HEK293 (cell line): ENCODE measurements at regions not wholly inside any gene's neighbourhood (a gene's known extent, or its start where the extent isn't known, plus 50 kb on each side); places are given as distances from the start of the nearest gene placed in this dataset.
A peak's percentile ranks its signal among the peaks of the same experiment; 100 is the strongest.

Experiments used
- CTCF ChIA-PET: fragments of 350-600 bp; formaldehyde crosslinking; extraction: SDS; loops from one replicate; lab custom pipeline; 2021; ENCODE audit warnings: antibody characterized with exemption; lab: Yijun Ruan, JAX
- POLR2A ChIA-PET: fragments of 300-600 bp; formaldehyde crosslinking; extraction: SDS; loops from one replicate; lab custom pipeline; 2020; ENCODE audit warnings: antibody characterized with exemption, inconsistent platforms; lab: Yijun Ruan, JAX
- H3K27ac ChIP-seq: fragments of 200-500 bp; sonication (Bioruptor generic); 2 replicates; pipeline ENCODE4 v1.5.1; 2014; ENCODE audit warnings: low read depth, low read length, control low read depth, inconsistent platforms; ENCODE audit errors: extremely low read depth
- H3K36me3 ChIP-seq, 2 experiments: fragments of 200-500 bp in 1 of 2; sonication (Bioruptor generic) in 1 of 2; 1 replicate in 1 of 2; 2 replicates in 1 of 2; pipeline ENCODE4 v1.5.1; 2014 to 2017; ENCODE audit warnings: inconsistent platforms in 2 of 2, low read length in 2 of 2; ENCODE audit not compliant: control insufficient read depth in 2 of 2, insufficient read depth in 1 of 2
- H3K4me1 ChIP-seq: fragments of 200-500 bp; sonication (Bioruptor generic); 2 replicates; pipeline ENCODE4 v1.5.1; 2014; ENCODE audit warnings: mild to moderate bottlenecking, low read length, inconsistent platforms; ENCODE audit not compliant: control insufficient read depth, insufficient read depth
- H3K4me3 ChIP-seq: 2 replicates; pipeline ENCODE4 v1.5.1; 2011; ENCODE audit warnings: low read depth, mild to moderate bottlenecking, control low read depth, low read length, moderate library complexity
- H3K9me3 ChIP-seq: fragments of 200-500 bp; sonication (Bioruptor generic); 2 replicates; pipeline ENCODE4 v1.5.1; 2014; ENCODE audit warnings: low read depth, low read length, inconsistent platforms; ENCODE audit not compliant: control insufficient read depth, insufficient read depth
- AEBP2 ChIP-seq: fragments of 450-650 bp; formaldehyde crosslinking; IDR thresholded peaks from 2 replicates; pipeline ENCODE4 v1.5.1; 2016; ENCODE audit warnings: missing biosample characterization, missing genetic modification characterization, borderline replicate concordance
- BCL6B ChIP-seq: fragments of 450-650 bp; formaldehyde crosslinking; IDR thresholded peaks from 2 replicates; pipeline ENCODE4 v1.5.1; 2017; ENCODE audit warnings: missing biosample characterization, missing genetic modification characterization
- FEZF1 ChIP-seq: fragments of 450-650 bp; formaldehyde crosslinking; IDR thresholded peaks from 2 replicates; pipeline ENCODE4 v1.5.1; 2016; ENCODE audit warnings: missing biosample characterization, missing genetic modification characterization
- HIC1 ChIP-seq: fragments of 450-650 bp; formaldehyde crosslinking; IDR thresholded peaks from 2 replicates; pipeline ENCODE4 v1.5.1; 2016; ENCODE audit warnings: missing biosample characterization, missing genetic modification characterization
- HOXC10 ChIP-seq: sonication (generic); formaldehyde crosslinking; IDR thresholded peaks from 2 replicates; pipeline ENCODE4 v1.8.1; 2023; ENCODE audit warnings: mild to moderate bottlenecking, missing genetic modification reagents
- OSR2 ChIP-seq: fragments of 450-650 bp; formaldehyde crosslinking; IDR thresholded peaks from 2 replicates; pipeline ENCODE4 v1.5.1; 2016; ENCODE audit warnings: missing biosample characterization, missing genetic modification characterization
- PRDM2 ChIP-seq: fragments of 450-650 bp; formaldehyde crosslinking; IDR thresholded peaks from 2 replicates; pipeline ENCODE4 v1.5.1; 2016; ENCODE audit warnings: missing biosample characterization, missing genetic modification characterization, borderline replicate concordance
- PRDM6 ChIP-seq: fragments of 450-650 bp; formaldehyde crosslinking; IDR thresholded peaks from 2 replicates; pipeline ENCODE4 v1.5.1; 2017; ENCODE audit warnings: missing biosample characterization, missing genetic modification characterization
- SCRT1 ChIP-seq: fragments of 450-650 bp; formaldehyde crosslinking; IDR thresholded peaks from 2 replicates; pipeline ENCODE4 v1.5.1; 2016; ENCODE audit warnings: missing biosample characterization, missing genetic modification characterization, borderline replicate concordance
- ZNF155 ChIP-seq: fragments of 450-650 bp; formaldehyde crosslinking; IDR thresholded peaks from 2 replicates; pipeline ENCODE4 v1.5.1; 2016; ENCODE audit warnings: missing biosample characterization, missing genetic modification characterization
- ZNF202 ChIP-seq: fragments of 450-650 bp; formaldehyde crosslinking; IDR thresholded peaks from 2 replicates; pipeline ENCODE4 v1.5.1; 2016; ENCODE audit warnings: missing biosample characterization, missing genetic modification characterization, borderline replicate concordance
- ZNF221 ChIP-seq: fragments of 450-650 bp; formaldehyde crosslinking; IDR thresholded peaks from 2 replicates; pipeline ENCODE4 v1.5.1; 2017; ENCODE audit warnings: missing biosample characterization, missing genetic modification characterization, borderline replicate concordance
- ZNF324 ChIP-seq: fragments of 450-650 bp; formaldehyde crosslinking; IDR thresholded peaks from 2 replicates; pipeline ENCODE4 v1.5.1; 2016; ENCODE audit warnings: missing biosample characterization, missing genetic modification characterization
- ZNF391 ChIP-seq: fragments of 450-650 bp; formaldehyde crosslinking; IDR thresholded peaks from 2 replicates; pipeline ENCODE4 v1.5.1; 2016; ENCODE audit warnings: low read depth, missing biosample characterization, missing genetic modification characterization, borderline replicate concordance
- ZNF394 ChIP-seq: fragments of 450-650 bp; formaldehyde crosslinking; IDR thresholded peaks from 2 replicates; pipeline ENCODE4 v1.5.1; 2016; ENCODE audit warnings: missing biosample characterization, missing genetic modification characterization, mild to moderate bottlenecking, moderate library complexity, borderline replicate concordance
- ZNF555 ChIP-seq: fragments of 450-650 bp; formaldehyde crosslinking; conservative IDR thresholded peaks from 2 replicates; pipeline ENCODE4 v1.5.1; 2017; ENCODE audit warnings: missing biosample characterization, mild to moderate bottlenecking, missing genetic modification characterization, inconsistent platforms
- ZNF600 ChIP-seq: fragments of 450-650 bp; formaldehyde crosslinking; IDR thresholded peaks from 2 replicates; pipeline ENCODE4 v1.5.1; 2016; ENCODE audit warnings: missing biosample characterization, missing genetic modification characterization
- ZNF629 ChIP-seq: fragments of 450-650 bp; formaldehyde crosslinking; IDR thresholded peaks from 2 replicates; pipeline ENCODE4 v1.5.1; 2017; ENCODE audit warnings: missing biosample characterization, missing genetic modification characterization
- ZNF660 ChIP-seq: fragments of 450-650 bp; IDR thresholded peaks from 2 replicates; pipeline ENCODE4 v1.5.1; 2018; ENCODE audit warnings: missing biosample characterization, mild to moderate bottlenecking, missing genetic modification characterization
- ZNF677 ChIP-seq: fragments of 450-650 bp; IDR thresholded peaks from 2 replicates; pipeline ENCODE4 v1.5.0; 2018; ENCODE audit warnings: missing biosample characterization, mild to moderate bottlenecking, missing genetic modification characterization, moderate library complexity
- ZNF777 ChIP-seq: fragments of 450-650 bp; formaldehyde crosslinking; IDR thresholded peaks from 2 replicates; pipeline ENCODE4 v1.5.1; 2017; ENCODE audit warnings: missing biosample characterization, missing genetic modification characterization, borderline replicate concordance
- ZNF785 ChIP-seq: fragments of 450-650 bp; formaldehyde crosslinking; IDR thresholded peaks from 2 replicates; pipeline ENCODE4 v1.5.1; 2016; ENCODE audit warnings: missing biosample characterization, missing genetic modification characterization
- ZNF843 ChIP-seq: fragments of 450-650 bp; formaldehyde crosslinking; IDR thresholded peaks from 2 replicates; pipeline ENCODE4 v1.5.1; 2016; ENCODE audit warnings: missing biosample characterization, missing genetic modification characterization
- ZXDB ChIP-seq: fragments of 450-650 bp; formaldehyde crosslinking; IDR thresholded peaks from 2 replicates; pipeline ENCODE4 v1.5.1; 2016; ENCODE audit warnings: missing biosample characterization, missing genetic modification characterization
- TF ChIP-seq, protein P1 (sequence below): fragments of 450-650 bp; formaldehyde crosslinking; IDR thresholded peaks from 2 replicates; pipeline ENCODE4 v1.5.1; 2016; ENCODE audit warnings: missing biosample characterization, missing genetic modification characterization

- TF ChIP-seq PRDM2 (tag by site-specific recombination): no peak
- TF ChIP-seq FEZF1 (tag by site-specific recombination): no peak
- TF ChIP-seq ZNF555: no peak
- no peak for TF ChIP-seq AEBP2
- TF ChIP-seq ZNF677 (tag by site-specific recombination): no peak
- TF ChIP-seq ZNF391 (tag by site-specific recombination): no peak
- no peak for TF ChIP-seq ZNF394 (tag by site-specific recombination)
- no peak for TF ChIP-seq ZNF324 (tag by site-specific recombination)
- TF ChIP-seq, protein P1, sequence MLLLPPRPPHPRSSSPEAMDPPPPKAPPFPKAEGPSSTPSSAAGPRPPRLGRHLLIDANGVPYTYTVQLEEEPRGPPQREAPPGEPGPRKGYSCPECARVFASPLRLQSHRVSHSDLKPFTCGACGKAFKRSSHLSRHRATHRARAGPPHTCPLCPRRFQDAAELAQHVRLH: no peak
These were observed 168.8 kb downstream of the RCHY1 start (continued) for GRCh38 chr4:75345423-75345822.

DNA sequence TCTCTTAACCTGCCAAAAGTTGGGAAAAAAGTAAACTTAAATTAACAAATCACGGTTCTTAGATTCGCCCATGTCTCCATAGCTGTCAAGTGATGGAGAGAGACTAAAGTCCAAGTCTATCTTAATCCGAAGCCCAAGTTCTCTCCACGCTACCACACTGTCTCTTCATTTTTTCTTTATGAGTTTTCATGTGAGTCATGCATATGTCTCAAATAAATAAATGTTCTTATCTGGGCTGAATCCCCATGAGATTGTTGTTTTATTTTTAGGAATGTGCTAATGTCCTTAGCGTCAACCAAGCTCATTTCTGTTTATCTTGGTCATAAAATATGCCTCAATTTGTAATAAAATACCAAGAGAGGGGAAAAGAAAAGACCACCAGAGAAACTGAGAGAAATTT is 169.3 kb downstream of the RCHY1 start:
- ChIA-PET POLR2A (no interaction called here), CTCF (no interaction called here)
- H3K9me3 ChIP-seq: no peaks in the 10 kb centered on the region
- no peak overlapping the region for H3K27ac ChIP-seq
- no peak overlapping the region for H3K4me3 ChIP-seq
- peaks cover 3% of the 10 kb centered on the region; the same call in 1 of the 2 replicates for H3K4me1 ChIP-seq
- no peaks in the 10 kb centered on the region for H3K36me3 ChIP-seq
- TF ChIP-seq ZNF324 (tag by site-specific recombination): no peak
- TF ChIP-seq BCL6B (tag by site-specific recombination): 0 out of 2 replicates have a peak, but pooled peaks have one; percentile 42
- 0 out of 2 replicates have a peak, but pooled peaks have one; percentile 25 for TF ChIP-seq PRDM6 (tag by site-specific recombination)
- TF ChIP-seq ZNF660 (tag by site-specific recombination): no peak
- no peak for TF ChIP-seq FEZF1 (tag by site-specific recombination)
- no peak for TF ChIP-seq ZNF155 (tag by site-specific recombination)
- TF ChIP-seq OSR2 (tag by site-specific recombination): no peak
- TF ChIP-seq ZNF629: peak; percentile 52
- peak; percentile 63; the same call in 1 of the 2 replicates for TF ChIP-seq ZNF843 (tag by site-specific recombination)
- no peak for TF ChIP-seq ZXDB (tag by site-specific recombination)
- no peak for TF ChIP-seq ZNF221
- TF ChIP-seq ZNF600 (tag by site-specific recombination): no peak
- TF ChIP-seq HOXC10 (CRISPR knock-in tag): no peak
- TF ChIP-seq ZNF202 (tag by site-specific recombination): no peak
- peak; percentile 54; the same call in 1 of the 2 replicates for TF ChIP-seq HIC1 (tag by site-specific recombination)
- no peak for TF ChIP-seq SCRT1
- TF ChIP-seq ZNF777 (tag by site-specific recombination): no peak
- no peak for TF ChIP-seq ZNF785 (tag by site-specific recombination)
